ENCODE measurements at regions not wholly inside any gene's neighbourhood (a gene's known extent, or its start where the extent isn't known, plus 50 kb on each side); places are given as distances from the start of the nearest gene placed in this dataset.

DNA sequence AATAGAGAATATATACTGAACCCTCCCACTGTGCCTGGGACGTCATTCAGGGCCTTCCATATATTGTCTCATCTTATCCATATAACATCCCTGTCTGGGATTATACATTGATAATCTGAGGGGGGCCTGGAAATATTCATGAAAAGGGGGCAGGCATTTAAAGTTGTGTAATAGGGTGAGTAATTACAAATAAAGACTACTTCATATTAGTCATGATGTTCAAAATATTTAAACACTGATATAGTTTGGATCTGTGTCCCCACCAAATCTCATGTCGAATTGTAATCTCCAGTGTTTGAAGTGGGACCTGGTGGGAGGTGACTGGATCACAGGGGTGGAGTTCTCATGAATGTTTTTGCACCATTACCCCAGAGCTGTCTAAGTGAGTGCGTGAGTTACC, 97.8 kb downstream of the AQP9 start:
- DNase-seq (ENCODE audit: low spot score): no peak

DNA sequence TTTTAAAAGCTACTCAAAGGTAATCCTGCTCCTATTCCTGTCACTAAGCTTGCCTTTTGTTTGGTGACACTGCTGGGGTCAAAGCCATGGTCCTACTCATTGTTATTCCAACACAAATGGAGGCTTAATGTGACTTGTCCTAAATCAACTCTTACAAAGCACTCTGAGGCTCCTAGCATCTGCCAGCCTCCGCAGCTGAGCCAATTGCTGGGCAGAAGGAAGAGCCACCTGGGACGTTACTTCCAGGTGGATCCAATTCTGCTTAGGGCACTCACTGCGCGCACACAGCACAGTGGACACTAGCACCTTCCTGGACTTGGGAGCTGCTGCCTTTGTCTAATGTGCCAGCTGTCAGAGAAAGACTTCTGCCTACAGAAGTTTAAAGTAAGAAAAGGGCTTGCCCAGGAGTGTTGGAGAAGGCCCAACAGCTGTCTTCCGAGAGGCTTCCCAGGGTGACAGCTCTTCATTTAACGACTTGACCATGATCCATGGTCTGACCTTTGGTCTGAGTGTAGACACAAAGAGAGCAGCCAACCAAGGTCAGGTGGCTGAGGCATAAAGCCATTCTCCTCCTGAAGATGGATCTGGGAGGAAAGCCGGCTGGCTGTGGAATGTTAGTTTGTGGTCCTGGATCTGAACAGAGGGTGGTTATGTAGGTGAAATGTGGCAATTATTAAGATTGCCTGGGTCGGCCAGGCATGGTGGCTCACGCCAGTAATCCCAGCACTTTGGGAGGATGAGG, 102.2 kb downstream of the AQP9 start:
- no peak for DNase-seq (ENCODE audit: low spot score)

DNA sequence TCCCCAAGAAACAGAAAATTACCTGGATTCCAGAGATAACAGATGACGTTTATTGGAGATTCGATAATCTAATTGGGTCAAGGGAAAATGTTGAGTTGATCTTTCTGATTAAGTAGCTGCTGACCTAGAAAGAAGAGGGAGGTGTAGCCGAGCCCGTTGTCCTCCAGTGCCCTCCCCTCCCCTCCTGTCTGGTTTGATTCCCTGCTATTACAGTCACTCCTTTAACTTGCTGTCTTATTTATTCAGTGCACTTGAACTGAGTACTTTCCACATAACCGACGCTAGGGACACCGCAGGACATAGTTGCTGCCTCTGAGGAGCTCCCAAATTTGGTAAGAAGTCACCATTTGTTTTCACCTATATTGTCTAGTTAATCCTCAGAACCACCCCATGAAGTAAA, 103.7 kb downstream of the AQP9 start:
- no peak for DNase-seq (ENCODE audit: low spot score)

DNA sequence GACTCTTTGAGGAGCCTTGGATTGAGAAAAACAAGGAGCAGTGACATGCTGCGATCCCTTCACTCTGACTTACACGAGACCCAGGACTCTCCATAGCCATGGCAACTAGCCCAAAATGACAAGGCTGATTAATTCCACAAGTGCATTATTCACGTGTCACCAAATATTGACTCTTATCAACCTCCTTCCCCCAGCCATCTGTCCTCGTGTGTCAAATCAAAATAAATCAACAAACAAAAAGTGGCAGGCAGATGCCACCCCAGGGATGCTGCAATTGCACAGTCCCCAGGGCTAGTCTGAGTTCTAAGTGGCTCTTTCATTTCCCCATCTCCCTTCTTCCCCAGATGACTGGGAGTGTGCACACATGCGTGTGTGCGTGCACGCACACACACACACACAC, 104.9 kb downstream of the AQP9 start:
- no peak for DNase-seq (ENCODE audit: low spot score)

DNA sequence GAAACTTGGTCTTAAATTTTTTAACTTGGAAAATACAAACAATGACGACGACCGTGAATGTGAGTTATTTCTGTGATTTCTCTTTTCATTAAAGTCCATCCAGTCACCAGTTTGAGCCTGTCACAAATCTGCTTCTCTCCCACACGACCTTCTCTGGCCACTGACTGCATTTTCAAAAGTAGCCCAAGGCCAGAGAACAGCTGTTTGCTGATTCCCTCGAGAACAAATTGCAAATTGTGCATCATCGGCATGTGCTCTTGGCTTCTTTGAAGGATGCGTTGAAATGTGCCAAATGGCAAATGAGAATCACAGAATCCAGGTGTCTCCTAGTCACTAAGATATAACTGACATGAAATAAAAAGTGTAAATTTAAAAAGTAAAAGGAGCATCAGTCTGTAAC, 106.4 kb downstream of the AQP9 start:
- no peak for DNase-seq (ENCODE audit: low spot score)

DNA sequence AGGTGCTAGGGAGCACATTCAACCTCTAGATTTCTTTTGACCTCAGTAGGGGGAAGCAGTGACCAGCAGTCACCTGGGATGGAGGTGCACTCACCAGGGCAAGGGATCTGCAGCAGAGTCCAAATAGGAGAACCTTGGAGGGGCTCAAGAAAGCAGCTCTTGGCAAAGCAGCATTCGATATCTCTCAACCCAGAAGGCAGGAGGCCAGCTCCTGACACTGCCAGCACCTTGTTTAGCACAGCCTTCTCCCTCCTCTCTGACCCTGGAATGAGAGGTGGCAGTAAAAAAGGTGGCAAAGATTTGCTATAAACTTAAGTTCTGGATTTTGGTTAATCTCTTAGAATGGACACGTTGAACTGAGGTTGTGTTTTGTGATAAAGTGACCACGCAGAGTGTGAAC, 107.9 kb downstream of the AQP9 start:
- no peak for DNase-seq (ENCODE audit: low spot score)

DNA sequence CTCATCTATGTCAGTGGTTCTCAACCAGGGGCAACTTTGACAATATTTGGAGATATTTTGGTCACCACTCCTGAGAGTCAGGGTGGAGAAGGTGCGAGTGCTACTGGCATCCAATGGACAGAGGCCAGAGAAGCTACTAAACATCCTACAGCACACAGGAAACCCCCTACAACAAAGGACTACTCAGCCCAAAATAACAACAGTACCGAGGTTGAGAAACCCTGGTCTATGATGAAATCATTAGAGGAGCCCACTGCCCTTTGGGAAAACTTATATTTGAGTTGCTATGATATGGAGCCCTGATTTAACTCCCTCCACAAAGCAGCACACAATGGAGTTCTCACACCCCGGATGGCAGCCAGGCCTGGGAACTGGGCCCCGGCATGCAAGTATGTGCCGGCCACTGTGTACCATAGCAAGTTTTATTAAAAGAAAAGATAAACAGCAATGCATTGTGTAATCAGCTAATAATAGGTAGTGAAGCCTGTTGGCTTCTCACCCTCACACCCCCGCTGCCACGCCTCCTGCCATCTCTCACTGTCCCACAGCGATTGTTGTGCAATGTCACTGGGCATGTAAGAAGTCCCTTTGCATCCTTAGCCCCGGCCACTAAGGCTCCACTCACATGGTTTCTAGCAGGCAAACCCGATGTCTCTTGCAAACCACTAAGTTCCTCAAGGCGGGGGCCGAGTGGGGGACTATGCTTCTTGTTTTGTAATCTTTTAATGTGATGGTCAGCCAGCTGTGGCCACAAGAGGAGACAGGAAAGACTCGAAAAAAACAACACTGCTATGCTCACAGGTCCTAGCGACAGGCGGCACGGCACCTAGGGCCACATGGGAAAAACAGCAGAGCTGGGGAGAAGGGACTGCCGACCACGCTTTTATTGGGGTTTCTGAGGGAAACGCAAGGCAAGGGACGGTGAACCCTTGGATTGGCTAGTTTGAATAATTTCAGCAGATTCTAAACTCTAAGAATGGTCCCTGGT, 110.0 kb downstream of the AQP9 start:
- DNase-seq (ENCODE audit: low spot score): no peak

DNA sequence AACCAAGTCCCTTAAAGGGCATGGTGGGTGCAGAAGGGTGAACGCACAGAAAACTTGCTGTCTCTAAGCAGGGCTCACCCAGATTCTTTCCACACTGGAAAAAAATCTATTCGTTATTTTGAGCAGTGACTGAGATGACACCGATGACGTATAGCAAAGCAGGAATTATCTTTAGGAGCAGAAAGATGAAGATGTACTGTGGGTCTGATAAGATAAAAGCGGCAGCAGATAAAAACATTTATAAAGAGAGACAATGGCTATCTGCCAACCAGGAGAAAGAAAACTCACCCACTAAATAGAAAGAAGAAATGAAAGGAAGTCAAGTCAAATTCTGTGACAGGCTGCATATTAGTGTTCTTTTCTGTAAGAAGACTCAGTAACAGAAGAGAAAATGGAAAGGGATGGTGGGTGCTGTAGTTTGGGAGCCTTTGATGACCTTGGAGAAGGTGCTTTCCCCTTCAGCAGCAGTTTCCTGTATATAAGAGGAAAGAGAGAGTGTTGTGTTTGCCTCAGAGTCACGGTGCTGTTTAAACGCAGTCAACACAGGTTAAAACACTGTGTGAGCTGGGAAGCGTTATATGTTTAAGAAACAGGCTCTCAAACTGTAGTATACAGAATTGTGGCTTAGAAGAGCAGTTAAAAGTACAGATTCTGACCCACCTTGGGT, 111.6 kb downstream of the AQP9 start:
- DNase-seq (ENCODE audit: low spot score): no peak

DNA sequence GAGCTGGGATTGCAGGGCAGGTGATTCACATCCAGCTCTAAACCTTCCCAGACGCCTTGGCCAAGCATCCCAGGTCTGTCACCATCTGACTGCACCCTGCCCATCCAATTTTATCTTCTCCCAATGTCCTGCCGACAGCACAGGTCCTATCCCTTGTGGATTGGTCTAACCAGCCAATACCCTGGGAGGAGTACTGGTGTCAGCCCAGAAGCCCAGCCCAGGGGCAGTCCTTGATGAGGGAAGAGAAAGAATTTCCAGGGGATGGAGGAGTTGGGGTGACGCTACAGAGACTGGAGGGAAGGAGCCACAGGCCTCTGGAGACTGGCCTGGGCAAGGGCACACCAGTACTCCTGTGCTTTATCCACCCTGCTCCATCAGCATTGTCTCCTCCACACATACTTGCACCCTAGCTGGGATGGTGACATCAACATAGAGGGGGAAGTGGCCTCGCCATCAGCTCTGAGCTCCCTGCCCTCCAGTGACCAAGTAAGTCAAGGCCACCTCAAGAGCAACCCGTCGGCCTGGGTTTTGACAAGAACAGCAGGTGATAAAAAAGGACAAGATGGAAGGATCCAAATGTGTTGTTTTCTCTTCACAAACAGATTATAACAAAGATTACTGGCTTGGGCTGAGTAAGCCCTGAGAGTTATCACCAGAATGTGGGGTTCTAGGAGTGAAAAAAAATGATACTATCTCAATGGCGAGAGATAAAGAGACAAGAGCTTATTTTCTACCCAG, 114.6 kb downstream of the AQP9 start:
- DNase-seq (ENCODE audit: low spot score): no peak

DNA sequence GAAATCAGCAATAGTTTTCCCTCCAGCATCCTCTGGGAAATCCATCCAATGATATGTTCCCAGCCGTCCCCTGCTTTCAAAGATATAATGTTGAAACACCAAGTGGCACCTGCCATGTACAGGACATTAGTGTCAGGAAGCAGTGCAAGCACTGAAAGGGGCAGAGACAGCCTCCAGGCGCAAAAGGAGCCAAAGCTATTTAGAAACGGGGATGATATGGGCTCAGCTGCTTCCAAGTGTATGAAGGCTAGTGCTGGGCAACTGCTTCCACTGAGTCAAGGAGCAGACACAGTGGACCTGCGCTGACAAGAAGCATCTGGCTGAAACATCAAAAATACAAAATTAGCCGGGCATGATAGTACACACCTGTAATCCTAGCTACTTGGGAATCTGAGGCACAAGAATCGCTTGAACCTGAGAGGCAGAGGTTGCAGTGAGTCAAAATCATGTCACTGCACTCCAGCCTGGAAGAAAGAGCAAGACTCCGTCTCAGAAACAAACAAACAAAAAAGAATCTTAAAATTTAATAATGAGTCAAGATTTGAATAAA, 119.7 kb downstream of the AQP9 start:
- no peak for DNase-seq (ENCODE audit: low spot score)

DNA sequence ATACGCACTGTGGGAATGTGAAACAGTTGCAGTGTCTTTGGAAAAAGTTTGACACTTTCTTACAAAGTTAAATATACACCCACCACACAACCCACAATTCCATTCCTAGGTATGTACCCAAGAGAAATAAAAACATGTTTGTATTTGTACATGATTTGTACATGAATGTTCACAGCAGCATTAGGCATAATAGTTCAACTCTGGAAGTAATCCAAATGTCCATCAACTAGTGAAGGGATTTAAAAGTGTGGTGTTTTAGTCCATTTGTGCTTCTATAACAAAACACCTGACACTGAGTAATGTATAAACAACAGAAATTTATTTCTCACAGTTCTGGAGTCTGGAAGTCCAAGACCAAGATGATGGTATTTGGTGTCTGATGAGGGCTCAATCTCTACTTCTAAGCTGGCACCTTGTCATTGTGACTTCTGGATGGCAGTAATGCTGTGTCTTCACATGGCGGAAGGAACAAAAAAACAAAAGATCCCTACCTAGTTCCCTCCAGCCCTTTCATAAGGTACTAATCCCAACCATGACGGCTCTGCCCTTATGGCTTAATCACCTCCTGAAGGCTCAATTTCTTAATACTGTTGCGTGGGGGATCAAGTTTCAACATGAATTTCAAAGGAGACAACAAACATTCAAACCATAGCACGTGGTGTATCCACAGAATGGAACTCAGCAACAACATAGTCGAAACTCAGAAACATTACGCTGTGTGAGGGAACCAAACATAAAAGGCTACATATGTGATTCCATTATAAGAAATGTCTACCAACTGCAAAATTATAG, 120.5 kb downstream of the AQP9 start:
- DNase-seq (ENCODE audit: low spot score): no peak

DNA sequence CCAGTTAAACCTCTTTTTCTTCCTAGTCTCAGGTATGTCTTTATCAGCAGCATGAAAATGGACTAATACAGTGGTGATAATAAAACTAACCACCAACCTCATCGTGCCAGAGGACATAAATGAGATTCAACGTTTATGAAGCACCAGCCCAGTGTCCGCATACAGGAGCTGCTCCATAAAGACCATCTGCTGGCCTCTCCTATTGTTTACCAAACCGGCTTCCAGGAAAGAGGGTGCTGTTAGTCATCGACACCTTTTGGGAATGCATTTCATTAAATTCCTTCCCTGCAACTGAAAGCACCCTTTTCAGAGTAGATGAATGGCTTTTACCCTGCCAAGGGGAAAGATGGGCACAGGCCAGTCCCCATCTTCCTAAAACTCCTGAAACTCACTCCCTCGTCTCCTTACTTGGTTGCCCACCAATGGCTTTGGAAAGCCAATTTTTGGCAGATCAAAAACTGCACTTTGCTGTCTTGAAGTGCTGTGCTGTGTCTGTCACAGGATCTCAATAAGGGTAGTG, 122.1 kb downstream of the AQP9 start:
- DNase-seq (ENCODE audit: low spot score): peak; percentile 21

DNA sequence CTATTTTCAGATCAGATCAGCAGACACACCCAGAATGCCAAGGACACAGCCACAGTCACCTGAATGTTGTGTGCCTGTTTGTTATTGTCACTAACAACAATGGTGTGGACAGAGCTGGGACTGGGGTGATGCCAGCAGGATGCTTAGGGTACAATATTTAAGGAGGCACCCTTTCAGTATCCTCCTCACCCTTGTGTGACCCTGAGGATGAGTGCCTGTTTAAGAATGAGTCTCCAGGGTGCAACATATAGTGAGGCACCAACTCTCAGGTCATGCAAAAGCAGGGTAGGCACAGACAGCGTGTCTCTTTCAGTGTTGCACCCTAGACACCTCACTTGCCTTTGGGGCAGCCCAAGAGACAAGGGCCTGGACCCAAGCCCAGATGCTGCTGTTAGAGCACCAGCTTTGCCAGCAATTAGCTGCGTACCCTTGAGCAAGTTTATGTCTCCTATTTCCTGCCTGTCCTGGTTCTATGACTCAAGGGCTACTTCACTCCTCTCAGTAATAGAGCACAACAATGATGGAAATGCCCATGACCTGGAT, 122.6 kb downstream of the AQP9 start:
- no peak for DNase-seq (ENCODE audit: low spot score)

DNA sequence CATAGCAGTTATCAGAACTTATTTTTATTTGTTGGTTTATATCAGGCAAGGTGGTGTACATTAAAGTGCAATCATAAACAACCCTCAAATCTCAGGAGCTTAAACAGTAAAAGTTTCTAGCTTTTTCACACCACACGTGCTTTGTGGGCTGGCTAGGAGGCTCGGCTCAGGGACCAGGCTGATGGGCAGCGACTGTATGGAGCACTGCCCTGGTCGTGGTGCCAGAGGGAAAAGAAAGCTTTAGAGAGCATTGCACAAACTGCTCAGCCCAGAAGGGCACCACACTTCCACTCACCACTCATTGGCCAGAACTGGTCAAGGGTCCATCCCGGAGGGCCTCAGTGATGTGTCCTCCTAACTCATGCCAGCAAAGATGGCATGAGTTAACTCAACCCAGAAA, 123.2 kb downstream of the AQP9 start:
- no peak for DNase-seq (ENCODE audit: low spot score)

DNA sequence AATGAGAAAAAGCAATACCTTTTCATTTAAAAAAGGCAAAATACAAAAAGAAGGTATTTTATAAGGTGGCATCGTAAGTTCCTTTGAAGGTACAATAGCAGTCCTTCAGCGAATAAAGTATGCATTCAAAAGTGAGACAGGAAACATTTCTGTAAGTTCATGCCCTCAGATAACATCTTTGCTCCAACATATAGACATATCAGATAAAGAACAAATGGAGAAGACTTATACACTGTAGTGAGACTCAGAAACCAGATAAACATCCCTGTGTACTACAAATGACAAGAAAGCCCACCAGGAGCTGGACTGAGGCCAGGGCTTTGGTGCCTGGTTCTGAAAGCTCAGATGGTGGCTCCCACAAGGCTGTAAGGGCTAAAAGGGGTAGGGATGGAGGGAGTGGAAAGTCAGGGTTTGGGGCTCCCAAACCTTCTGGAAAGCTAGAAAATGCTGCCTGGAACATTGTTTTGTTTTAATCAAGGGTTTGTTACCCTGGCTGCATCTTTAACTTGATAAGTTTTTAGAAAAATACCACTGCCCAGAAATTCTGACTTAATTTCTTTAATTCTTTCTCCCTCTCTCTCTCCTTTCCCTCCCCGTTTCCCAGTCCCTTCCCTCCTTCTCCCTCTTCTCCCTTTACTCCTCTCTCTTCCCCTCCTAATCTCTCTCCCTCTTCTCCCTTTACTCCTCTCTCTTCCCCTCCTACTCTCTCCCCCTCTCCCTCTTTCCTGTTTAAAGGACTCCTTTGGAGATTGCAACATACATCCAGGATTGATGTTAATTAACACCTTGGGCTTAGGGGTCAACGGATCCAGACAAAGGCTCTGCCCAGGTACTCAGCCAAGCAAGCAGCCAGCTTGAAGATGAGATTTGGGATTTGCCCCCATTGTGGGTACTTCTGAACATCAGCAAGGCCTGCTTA, 126.1 kb downstream of the AQP9 start:
- DNase-seq (ENCODE audit: low spot score): no peak

DNA sequence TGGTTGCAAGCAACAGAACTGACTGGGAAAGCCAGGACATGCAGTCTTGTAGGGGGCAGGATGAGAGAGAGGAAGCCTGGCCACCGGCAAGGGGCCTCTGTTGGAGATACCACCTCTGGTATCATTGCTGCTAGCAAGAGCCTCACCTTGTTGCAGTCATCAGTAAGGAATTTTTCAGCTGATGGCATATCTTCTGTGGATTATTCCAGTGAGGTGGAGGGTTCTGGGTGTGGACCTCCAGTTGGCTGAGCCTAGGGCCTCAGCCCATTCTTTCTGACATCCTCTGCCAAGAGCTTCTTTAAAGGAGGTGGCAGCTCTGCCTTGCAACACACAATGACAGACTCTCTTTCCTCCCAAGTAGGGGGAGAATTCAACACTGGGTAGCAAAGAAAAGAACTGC, 128.9 kb downstream of the AQP9 start:
- DNase-seq (ENCODE audit: low spot score): peak; percentile 1

DNA sequence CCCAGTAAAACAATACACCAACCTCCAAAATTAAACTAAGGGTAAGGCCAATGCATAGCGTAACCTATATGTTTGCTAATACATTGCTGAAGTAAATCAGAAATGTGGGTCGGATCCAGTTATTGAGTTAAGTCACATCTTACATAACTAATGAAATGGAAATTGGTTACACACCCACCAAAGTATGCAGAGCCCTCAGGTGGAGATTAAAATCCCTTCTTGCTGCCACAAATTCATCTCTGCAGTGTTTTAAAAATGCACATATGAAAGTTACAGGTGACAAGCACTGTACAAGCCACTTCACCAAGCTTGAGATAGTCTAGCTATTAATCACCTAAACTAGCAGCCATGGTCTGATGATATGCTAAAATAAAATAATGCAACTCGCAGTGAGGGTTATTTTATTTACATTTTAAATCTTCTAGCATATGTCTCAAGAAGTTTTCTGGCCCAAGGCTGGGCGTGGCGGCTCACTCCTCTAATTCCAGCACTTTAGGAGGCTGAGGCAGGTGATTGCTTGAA, 130.6 kb downstream of the AQP9 start:
- DNase-seq (ENCODE audit: low spot score): no peak

DNA sequence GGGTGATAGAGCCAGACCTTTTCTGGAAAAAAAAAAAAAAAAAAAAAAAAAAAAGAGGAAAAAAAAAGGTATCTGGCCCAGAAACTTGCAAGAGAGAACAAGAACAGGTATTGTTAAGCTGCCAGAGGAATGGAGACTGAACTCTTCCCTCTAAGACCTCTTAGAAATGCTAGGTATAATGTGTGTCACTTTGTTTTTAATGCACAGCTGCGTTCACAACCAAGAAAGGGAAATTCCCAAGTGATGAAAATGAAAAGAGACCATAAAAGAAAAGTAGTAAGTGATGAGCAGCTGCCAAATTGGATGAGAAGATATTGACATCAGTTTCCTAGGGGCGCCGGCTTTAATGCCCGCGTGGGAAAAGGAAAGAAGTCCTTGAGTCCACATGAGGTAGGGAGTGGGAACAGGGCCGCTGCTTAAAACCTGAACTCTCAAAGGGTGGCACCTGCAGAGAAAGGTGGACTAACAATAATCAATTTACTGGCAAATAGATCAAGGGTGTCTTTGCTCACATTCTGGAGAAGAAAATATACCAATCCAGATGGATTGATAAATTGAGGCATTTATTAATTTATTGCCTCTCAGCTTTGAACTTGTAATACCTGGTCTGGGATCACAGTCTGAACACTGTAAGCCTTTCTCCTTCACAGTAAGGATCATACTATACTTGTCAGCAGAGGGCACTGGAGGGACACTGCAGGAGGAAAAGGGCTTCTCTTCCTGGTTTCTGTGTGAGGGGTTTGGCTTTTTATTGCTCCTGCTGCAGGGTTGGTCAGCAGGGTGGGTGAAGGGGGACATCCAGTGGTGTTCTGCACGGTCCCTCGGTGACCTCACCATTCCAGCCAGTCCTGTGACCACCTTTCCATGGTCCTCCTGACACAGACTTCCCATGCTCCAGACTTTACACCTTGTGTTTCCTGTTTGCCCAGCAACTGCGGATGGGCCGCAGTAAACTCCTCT, 131.6 kb downstream of the AQP9 start:
- peak; percentile 42 for DNase-seq (ENCODE audit: low spot score)
